IMR-90 (cell line): ENCODE measurements at regions not wholly inside any gene's neighbourhood (a gene's known extent, or its start where the extent isn't known, plus 50 kb on each side); places are given as distances from the start of the nearest gene placed in this dataset.

Source experiments
- ATAC-seq: fragments of 200-7000 bp; cut with Tn5 transposase; 2 replicates; pipeline ENCODE4 v1.9.1; 2020; ENCODE audit warnings: low read depth, mild to moderate bottlenecking, moderate library complexity
- BruUV-seq: library from RNA; stranded (reverse); fragments of 400-500 nt; replicated peaks from 2 replicates; lab custom pipeline; 2021; lab: Mats Ljungman, UMichigan
- CTCF ChIA-PET: fragments of 300-600 bp; formaldehyde crosslinking; extraction: SDS; loops from one replicate; lab custom pipeline; 2021; ENCODE audit warnings: antibody characterized with exemption; lab: Yijun Ruan, JAX
- POLR2A ChIA-PET: fragments of 300-600 bp; sonication (Branson Sonifier 250); formaldehyde crosslinking; loops from one replicate; lab custom pipeline; 2022; ENCODE audit warnings: antibody characterized with exemption; ENCODE audit not compliant: unreplicated experiment; lab: Charles Lee
- DNase-seq: peaks from one replicate; pipeline ENCODE4 v3.0.0; 2013
- H2AFZ ChIP-seq: replicated peaks from 2 replicates; pipeline ENCODE3; 2013; ENCODE audit warnings: low read length, mild to moderate bottlenecking; ENCODE audit not compliant: poor library complexity
- H2AK5ac ChIP-seq: 2 replicates; pipeline ENCODE4 v1.6.1; 2013; ENCODE audit warnings: low read depth, low read length, inconsistent platforms
- H2AK9ac ChIP-seq: replicated peaks from 2 replicates; pipeline ENCODE3; 2013; ENCODE audit warnings: mild to moderate bottlenecking, low read depth, low read length, moderate library complexity; ENCODE audit not compliant: poor library complexity
- H2BK120ac ChIP-seq: 2 replicates; pipeline ENCODE4 v1.6.1; 2013; ENCODE audit warnings: low read depth, low read length, inconsistent platforms
- H2BK15ac ChIP-seq: 3 replicates; pipeline ENCODE4 v1.6.1; 2013; ENCODE audit warnings: low read depth, low read length, inconsistent platforms
- H2BK20ac ChIP-seq: 2 replicates; pipeline ENCODE4 v1.6.1; 2013; ENCODE audit warnings: low read depth, mild to moderate bottlenecking, inconsistent platforms, low read length, moderate library complexity
- H2BK5ac ChIP-seq: 2 replicates; pipeline ENCODE4 v1.6.1; 2013; ENCODE audit warnings: mild to moderate bottlenecking, low read depth, low read length, inconsistent platforms; ENCODE audit not compliant: poor library complexity, severe bottlenecking
- H3K14ac ChIP-seq: replicated peaks from 2 replicates; pipeline ENCODE4 v1.6.1; 2013; ENCODE audit warnings: low read depth, low read length, inconsistent platforms
- H3K18ac ChIP-seq: 2 replicates; pipeline ENCODE4 v1.6.1; 2013; ENCODE audit warnings: low read depth, low read length, control low read depth
- H3K23ac ChIP-seq: 2 replicates; pipeline ENCODE4 v1.6.1; 2013; ENCODE audit warnings: low read depth, low read length, inconsistent platforms
- H3K27ac ChIP-seq: 2 replicates; pipeline ENCODE4 v1.5.1; 2013; ENCODE audit warnings: mild to moderate bottlenecking, control low read depth, low read length; ENCODE audit not compliant: insufficient read depth
- H3K27me3 ChIP-seq: 2 replicates; pipeline ENCODE4 v1.6.1; 2013; ENCODE audit warnings: low read length; ENCODE audit not compliant: control insufficient read depth, insufficient read depth
- H3K36me3 ChIP-seq: 2 replicates; pipeline ENCODE4 v1.6.1; 2013; ENCODE audit warnings: low read length, mixed read lengths; ENCODE audit not compliant: control insufficient read depth, insufficient read depth
- H3K4ac ChIP-seq: 2 replicates; pipeline ENCODE4 v1.6.1; 2013; ENCODE audit warnings: low read depth, low read length, inconsistent platforms
- H3K4me1 ChIP-seq: 2 replicates; pipeline ENCODE4 v1.6.1; 2013; ENCODE audit warnings: low read length, mixed read lengths; ENCODE audit not compliant: control insufficient read depth, insufficient read depth
- H3K4me2 ChIP-seq: 2 replicates; pipeline ENCODE4 v1.6.1; 2013; ENCODE audit warnings: low read depth, mild to moderate bottlenecking, control low read depth, low read length, moderate library complexity
- H3K4me3 ChIP-seq: 2 replicates; pipeline ENCODE4 v1.5.1; 2013; ENCODE audit warnings: low read depth, mild to moderate bottlenecking, control low read depth, low read length, moderate library complexity; ENCODE audit not compliant: insufficient read depth
- H3K56ac ChIP-seq: 2 replicates; pipeline ENCODE4 v1.6.1; 2013; ENCODE audit warnings: low read length, inconsistent platforms; ENCODE audit not compliant: insufficient read depth; ENCODE audit errors: extremely low read depth
- H3K79me1 ChIP-seq, 2 experiments: 2 replicates each; pipeline ENCODE4 v1.6.1; 2013; ENCODE audit warnings: low read length in 2 of 2, inconsistent platforms in 1 of 2, low read depth in 1 of 2
- H3K9ac ChIP-seq: 2 replicates; pipeline ENCODE4 v1.6.1; 2013; ENCODE audit warnings: low read depth, low read length, control low read depth
- H3K9me1 ChIP-seq: 2 replicates; pipeline ENCODE4 v1.6.1; 2013; ENCODE audit warnings: low read length, inconsistent platforms; ENCODE audit not compliant: insufficient read depth
- H3K9me3 ChIP-seq: 2 replicates; pipeline ENCODE4 v1.6.1; 2013; ENCODE audit warnings: low read length; ENCODE audit not compliant: control insufficient read depth, insufficient read depth
- H4K20me1 ChIP-seq: 2 replicates; pipeline ENCODE4 v1.6.1; 2013; ENCODE audit warnings: low read length, inconsistent platforms; ENCODE audit not compliant: insufficient read depth
- H4K5ac ChIP-seq: 2 replicates; pipeline ENCODE4 v1.6.1; 2013; ENCODE audit warnings: mild to moderate bottlenecking, low read depth, low read length, control low read depth
- H4K8ac ChIP-seq, 2 experiments: 2 replicates each; pipeline ENCODE4 v1.6.1; 2013; ENCODE audit warnings: low read depth in 2 of 2, low read length in 2 of 2, control low read depth in 1 of 2, inconsistent platforms in 1 of 2
- H4K91ac ChIP-seq: 2 replicates; pipeline ENCODE4 v1.6.1; 2013; ENCODE audit warnings: low read depth, low read length, inconsistent platforms; ENCODE audit not compliant: insufficient read depth
- FOS ChIP-seq: fragments of 150-350 bp; IDR thresholded peaks from 2 replicates; pipeline ENCODE4 v1.6.1; 2016; ENCODE audit warnings: low read depth, low read length
- WGBS, 2 experiments: methylation state at CpG; one replicate each; pipeline versions ENCODE4 v1.1.5 to v1.1.7; 2013; ENCODE audit warnings: missing lambda C conversion rate in 2 of 2; ENCODE audit not compliant: insufficient read length in 1 of 2; ENCODE audit errors: extremely low coverage in 2 of 2; 5-methylcytosine and 5-hydroxymethylcytosine counted together
- dilution Hi-C: fragments of 300-500 bp; cut with HindIII; formaldehyde crosslinking; loops from one replicate; pipeline ENCODE4 v1.14.3; 2018; ENCODE audit warnings: low sequenced_read_pairs; ENCODE audit not compliant: unreplicated experiment
- in situ Hi-C: fragments of 300-500 bp; cut with MboI; formaldehyde crosslinking; loops from 3 replicates; pipeline ENCODE4 v1.14.3; 2019; ENCODE audit warnings: low sequenced_read_pairs, inconsistent platforms, mixed read lengths
- intact Hi-C: fragments of 100-400 bp; cut with micrococcal nuclease; formaldehyde crosslinking; loops from 2 replicates; pipeline ENCODE4 v1.10.0; 2022

DNA sequence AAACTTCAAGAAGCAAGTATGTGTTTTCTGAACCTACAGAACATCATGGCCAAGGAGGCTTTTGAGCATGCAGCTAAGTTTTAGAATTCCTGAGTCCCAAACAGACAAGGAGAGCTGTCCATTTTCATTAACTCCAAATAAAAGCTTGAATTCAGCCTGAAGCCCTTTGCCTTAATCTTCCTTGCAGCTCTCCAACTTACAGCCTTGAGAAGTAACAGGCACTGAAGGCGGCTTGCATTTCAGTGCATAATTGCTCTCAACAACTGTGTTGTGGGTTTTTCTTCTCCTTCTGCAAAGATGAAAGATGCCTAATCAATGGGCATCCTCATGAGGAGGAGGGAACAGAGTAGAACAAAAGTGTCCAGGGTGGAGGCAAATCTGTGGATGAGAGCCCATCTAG, 286.0 kb downstream of the FAT3 start:
- ATAC-seq (no peak), DNase-seq (no peak)
- Histone ChIP-seq H4K91ac (no peak overlapping the region), H3K18ac (no peak overlapping the region), H2AFZ (no peak overlapping the region), H4K8ac (no peak overlapping the region), H2AK5ac (no peak overlapping the region), H2BK20ac (no peak overlapping the region), H4K5ac (no peak overlapping the region), H3K79me1 (no peaks in the 10 kb centered on the region), H2AK9ac (no peak overlapping the region), H3K23ac (no peak overlapping the region), H3K9me3 (no peaks in the 10 kb centered on the region), H2BK5ac (no peak overlapping the region), H3K4ac (no peak overlapping the region), H3K14ac (no peak overlapping the region), H3K36me3 (no peaks in the 10 kb centered on the region), H3K9me1 (no peaks in the 10 kb centered on the region), H2BK15ac (no peak overlapping the region), H3K56ac (no peak overlapping the region), H3K4me3 (no peak overlapping the region), H3K27ac (no peak overlapping the region), H4K20me1 (no peaks in the 10 kb centered on the region), H3K4me2 (no peak overlapping the region), H3K9ac (no peak overlapping the region), H2BK120ac (no peak overlapping the region), H3K4me1 (no peaks in the 10 kb centered on the region), H3K27me3 (no peaks in the 10 kb centered on the region)
- dilution Hi-C loops (no loop called here), intact Hi-C loops (no loop called here), in situ Hi-C loops (no loop called here)
- ChIA-PET POLR2A (no interaction called here), CTCF (no interaction called here)
- no peak for TF ChIP-seq FOS
- WGBS, 2 experiments, result no CpG with 5 or more reads among the region's 1 CpG
- BruUV-seq, result no TSS peak
